ENCODE measurements at regions not wholly inside any gene's neighbourhood (a gene's known extent, or its start where the extent isn't known, plus 50 kb on each side); places are given as distances from the start of the nearest gene placed in this dataset.

- TF ChIP-seq CTCF (IDR thresholded peaks at IDR 0.05) (no peak), EZH2 (IDR thresholded peaks at IDR 0.05) (no peak)
Measured at GRCh38 chr6:126600258-126600916, 260.5 kb downstream of the CENPW start.

All from neural progenitor cell (in vitro differentiated cells).